Breast epithelium (tissue), 3 donors: ENCODE measurements at regions not wholly inside any gene's neighbourhood (a gene's known extent, or its start where the extent isn't known, plus 50 kb on each side); places are given as distances from the start of the nearest gene placed in this dataset.
"Not testable (repeated sequence)": the region's sequence is repeated elsewhere in the genome, so short reads cannot be mapped to it uniquely, and the experiment has no call there.

Source experiments
- POLR2AphosphoS5 ChIP-seq, 3 donors: sonication (generic); formaldehyde crosslinking; IDR thresholded peaks; one replicate each; pipeline ENCODE4 v1.6.1; 2017; ENCODE audit warnings: antibody characterized with exemption in 3 of 3
- TF ChIP-seq, protein P1 (sequence below), 3 donors: fragments of 450-650 bp; IDR thresholded peaks; one replicate each; pipeline ENCODE4 v1.5.1; 2016 to 2017; ENCODE audit warnings: antibody characterized with exemption in 3 of 3, mild to moderate bottlenecking in 3 of 3, moderate library complexity in 3 of 3

DNA sequence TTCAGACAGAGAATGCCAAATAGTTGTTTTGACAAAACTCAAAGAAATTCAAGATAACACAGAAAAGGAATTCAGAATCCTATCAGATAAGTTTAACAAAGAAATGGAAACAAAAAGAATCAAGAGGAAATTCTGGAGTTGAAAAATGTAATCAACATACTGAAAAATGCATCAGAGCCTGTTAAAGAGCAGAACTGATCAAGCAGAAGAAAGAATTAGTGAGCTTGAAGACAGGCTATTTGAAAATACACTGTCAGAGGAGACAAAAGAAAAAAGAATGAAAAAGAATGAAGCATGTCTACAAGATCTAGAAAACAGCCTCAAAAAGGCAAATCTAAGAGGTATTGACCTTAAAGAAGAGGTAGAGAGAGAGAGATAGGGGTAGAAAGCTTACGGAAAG lies 77.7 kb upstream of the MAGI3 start:
- TF ChIP-seq, protein P1, sequence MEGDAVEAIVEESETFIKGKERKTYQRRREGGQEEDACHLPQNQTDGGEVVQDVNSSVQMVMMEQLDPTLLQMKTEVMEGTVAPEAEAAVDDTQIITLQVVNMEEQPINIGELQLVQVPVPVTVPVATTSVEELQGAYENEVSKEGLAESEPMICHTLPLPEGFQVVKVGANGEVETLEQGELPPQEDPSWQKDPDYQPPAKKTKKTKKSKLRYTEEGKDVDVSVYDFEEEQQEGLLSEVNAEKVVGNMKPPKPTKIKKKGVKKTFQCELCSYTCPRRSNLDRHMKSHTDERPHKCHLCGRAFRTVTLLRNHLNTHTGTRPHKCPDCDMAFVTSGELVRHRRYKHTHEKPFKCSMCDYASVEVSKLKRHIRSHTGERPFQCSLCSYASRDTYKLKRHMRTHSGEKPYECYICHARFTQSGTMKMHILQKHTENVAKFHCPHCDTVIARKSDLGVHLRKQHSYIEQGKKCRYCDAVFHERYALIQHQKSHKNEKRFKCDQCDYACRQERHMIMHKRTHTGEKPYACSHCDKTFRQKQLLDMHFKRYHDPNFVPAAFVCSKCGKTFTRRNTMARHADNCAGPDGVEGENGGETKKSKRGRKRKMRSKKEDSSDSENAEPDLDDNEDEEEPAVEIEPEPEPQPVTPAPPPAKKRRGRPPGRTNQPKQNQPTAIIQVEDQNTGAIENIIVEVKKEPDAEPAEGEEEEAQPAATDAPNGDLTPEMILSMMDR (IDR thresholded peaks at IDR 0.05): not testable (repeated sequence)
- TF ChIP-seq POLR2AphosphoS5 (IDR thresholded peaks at IDR 0.05): not testable (repeated sequence)
